ENCODE measurements at regions not wholly inside any gene's neighbourhood (a gene's known extent, or its start where the extent isn't known, plus 50 kb on each side); places are given as distances from the start of the nearest gene placed in this dataset.

DNA sequence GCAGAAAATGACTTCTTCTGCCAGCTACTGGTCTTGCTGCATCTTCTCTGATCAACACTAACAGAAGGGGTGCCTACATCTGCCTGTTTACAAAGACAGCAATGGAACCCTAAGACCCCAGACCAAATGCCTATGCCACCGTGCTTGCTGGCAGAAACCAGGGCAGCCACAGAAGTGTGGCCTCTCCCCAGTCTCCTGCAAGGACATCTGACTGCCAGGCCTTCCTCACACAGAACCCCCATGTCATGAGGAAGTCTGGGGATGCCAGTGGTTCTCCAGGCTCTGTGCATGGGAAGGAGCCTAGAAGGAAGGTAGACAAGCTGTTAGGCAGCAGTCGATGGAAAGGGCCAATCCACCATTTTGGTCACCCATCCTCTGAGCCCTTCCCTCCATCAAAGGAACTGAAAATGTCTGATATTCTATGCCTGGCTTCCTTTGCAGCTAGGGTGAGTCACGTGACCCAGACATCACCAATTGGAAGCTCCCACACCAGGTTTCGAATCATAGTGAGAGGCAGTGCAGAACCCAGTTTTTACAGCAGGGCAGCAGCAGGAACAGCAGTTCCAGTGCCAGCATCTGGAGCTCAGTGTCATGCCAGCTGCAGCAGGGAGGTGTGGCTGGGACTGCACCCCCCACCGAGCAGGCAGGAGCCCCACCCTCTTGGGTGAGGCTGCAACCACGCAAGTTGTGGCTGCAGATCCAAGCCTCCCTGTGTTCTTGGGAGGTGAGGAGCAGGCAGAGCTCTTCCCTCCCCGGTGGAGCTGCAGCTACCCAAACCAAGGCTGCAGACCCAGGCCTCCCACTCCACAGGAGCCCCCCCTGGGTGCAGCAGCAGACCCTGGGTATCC is 123.4 kb downstream of the OLFM1 start:
- H3K4me1 ChIP-seq (ENCODE audit: insufficient read depth, low read length): no peaks in the 10 kb centered on the region
- H3K36me3 ChIP-seq (ENCODE audit: insufficient read depth, low read length): no peaks in the 10 kb centered on the region
- no peaks in the 10 kb centered on the region for H3K79me2 ChIP-seq (ENCODE audit: insufficient read depth, low read length)
- peak; percentile 46 for DNase-seq (ENCODE audit: insufficient read length, low spot score, missing footprints)
- no peaks in the 10 kb centered on the region for H3K9me3 ChIP-seq (ENCODE audit: low read depth, low read length)
- no peak overlapping the region for H3K4me2 ChIP-seq (ENCODE audit: insufficient read depth, low read length)
- no peak overlapping the region for H3K27ac ChIP-seq (ENCODE audit: low read depth, low read length)
- H3K4me3 ChIP-seq (ENCODE audit: insufficient read depth, low read length): no peak overlapping the region
- H4K20me1 ChIP-seq (ENCODE audit: insufficient read depth, low read length): no peaks in the 10 kb centered on the region
- TF ChIP-seq, protein P1, sequence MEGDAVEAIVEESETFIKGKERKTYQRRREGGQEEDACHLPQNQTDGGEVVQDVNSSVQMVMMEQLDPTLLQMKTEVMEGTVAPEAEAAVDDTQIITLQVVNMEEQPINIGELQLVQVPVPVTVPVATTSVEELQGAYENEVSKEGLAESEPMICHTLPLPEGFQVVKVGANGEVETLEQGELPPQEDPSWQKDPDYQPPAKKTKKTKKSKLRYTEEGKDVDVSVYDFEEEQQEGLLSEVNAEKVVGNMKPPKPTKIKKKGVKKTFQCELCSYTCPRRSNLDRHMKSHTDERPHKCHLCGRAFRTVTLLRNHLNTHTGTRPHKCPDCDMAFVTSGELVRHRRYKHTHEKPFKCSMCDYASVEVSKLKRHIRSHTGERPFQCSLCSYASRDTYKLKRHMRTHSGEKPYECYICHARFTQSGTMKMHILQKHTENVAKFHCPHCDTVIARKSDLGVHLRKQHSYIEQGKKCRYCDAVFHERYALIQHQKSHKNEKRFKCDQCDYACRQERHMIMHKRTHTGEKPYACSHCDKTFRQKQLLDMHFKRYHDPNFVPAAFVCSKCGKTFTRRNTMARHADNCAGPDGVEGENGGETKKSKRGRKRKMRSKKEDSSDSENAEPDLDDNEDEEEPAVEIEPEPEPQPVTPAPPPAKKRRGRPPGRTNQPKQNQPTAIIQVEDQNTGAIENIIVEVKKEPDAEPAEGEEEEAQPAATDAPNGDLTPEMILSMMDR (IDR thresholded peaks at IDR 0.05; ENCODE audit: extremely low read depth, low read depth, low read length): no peak
- H3K27me3 ChIP-seq (ENCODE audit: insufficient read depth, low read length): no peaks in the 10 kb centered on the region
- no peak overlapping the region for H2AFZ ChIP-seq (ENCODE audit: low read length)

DNA sequence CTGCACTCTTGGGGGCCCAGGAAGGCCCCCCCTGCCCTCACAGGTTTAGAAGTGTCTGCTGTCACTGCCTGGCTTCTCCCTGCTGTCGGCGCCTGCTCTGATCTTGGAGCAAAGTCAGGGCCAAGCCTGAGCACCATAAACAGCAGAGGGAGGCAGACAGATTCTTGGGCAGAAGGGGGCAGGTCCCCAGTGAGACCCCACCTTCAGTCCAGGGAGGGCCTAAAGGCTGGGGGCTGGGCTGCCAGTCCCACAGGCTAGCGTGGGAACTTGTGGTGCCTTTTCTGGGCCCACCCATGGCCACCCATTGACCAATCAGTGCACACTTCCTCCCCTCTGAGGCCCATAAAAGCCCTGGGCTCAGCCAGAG is 124.0 kb downstream of the OLFM1 start:
- DNase-seq (ENCODE audit: insufficient read length, low spot score, missing footprints): no peak
- no peaks in the 10 kb centered on the region for H4K20me1 ChIP-seq (ENCODE audit: insufficient read depth, low read length)
- H2AFZ ChIP-seq (ENCODE audit: low read length): no peak overlapping the region
- H3K4me2 ChIP-seq (ENCODE audit: insufficient read depth, low read length): no peak overlapping the region
- no peaks in the 10 kb centered on the region for H3K36me3 ChIP-seq (ENCODE audit: insufficient read depth, low read length)
- H3K27ac ChIP-seq (ENCODE audit: low read depth, low read length): no peak overlapping the region
- H3K4me1 ChIP-seq (ENCODE audit: insufficient read depth, low read length): no peaks in the 10 kb centered on the region
- H3K27me3 ChIP-seq (ENCODE audit: insufficient read depth, low read length): peaks cover 4% of the 10 kb centered on the region
- H3K4me3 ChIP-seq (ENCODE audit: insufficient read depth, low read length): no peak overlapping the region
- H3K9me3 ChIP-seq (ENCODE audit: low read depth, low read length): no peaks in the 10 kb centered on the region
- TF ChIP-seq, protein P1 (IDR thresholded peaks at IDR 0.05; ENCODE audit: extremely low read depth, low read depth, low read length): no peak
- H3K79me2 ChIP-seq (ENCODE audit: insufficient read depth, low read length): no peaks in the 10 kb centered on the region

DNA sequence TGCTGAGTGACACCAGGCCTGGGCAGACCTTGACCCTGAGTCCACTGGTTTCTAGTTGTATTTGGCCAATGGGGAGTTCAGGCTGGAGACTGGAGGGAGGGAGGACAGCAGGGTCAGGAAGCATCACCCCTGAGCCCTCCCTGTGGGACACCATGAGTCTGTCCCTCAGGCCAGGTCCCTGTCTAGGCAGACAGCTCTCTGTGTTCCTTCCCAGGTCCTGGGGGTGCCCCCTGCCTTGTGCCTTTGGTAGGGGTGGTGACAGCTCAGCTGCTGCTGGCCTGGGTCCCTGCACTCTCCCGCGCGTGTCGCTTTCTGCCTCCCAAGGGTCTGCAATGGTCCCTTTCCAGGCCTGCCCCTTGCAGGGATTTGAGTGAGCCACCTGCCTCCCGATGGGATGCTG is 125.5 kb downstream of the OLFM1 start:
- no peak overlapping the region for H3K27ac ChIP-seq (ENCODE audit: low read depth, low read length)
- no peaks in the 10 kb centered on the region for H4K20me1 ChIP-seq (ENCODE audit: insufficient read depth, low read length)
- no peaks in the 10 kb centered on the region for H3K79me2 ChIP-seq (ENCODE audit: insufficient read depth, low read length)
- DNase-seq (ENCODE audit: insufficient read length, low spot score, missing footprints): peak; percentile 76
- H2AFZ ChIP-seq (ENCODE audit: low read length): no peak overlapping the region
- no peaks in the 10 kb centered on the region for H3K4me1 ChIP-seq (ENCODE audit: insufficient read depth, low read length)
- H3K4me2 ChIP-seq (ENCODE audit: insufficient read depth, low read length): no peak overlapping the region
- H3K36me3 ChIP-seq (ENCODE audit: insufficient read depth, low read length): no peaks in the 10 kb centered on the region
- TF ChIP-seq, protein P1 (IDR thresholded peaks at IDR 0.05; ENCODE audit: extremely low read depth, low read depth, low read length): no peak
- H3K27me3 ChIP-seq (ENCODE audit: insufficient read depth, low read length): peaks cover 14% of the 10 kb centered on the region
- H3K9me3 ChIP-seq (ENCODE audit: low read depth, low read length): no peaks in the 10 kb centered on the region
- H3K4me3 ChIP-seq (ENCODE audit: insufficient read depth, low read length): no peak overlapping the region

DNA sequence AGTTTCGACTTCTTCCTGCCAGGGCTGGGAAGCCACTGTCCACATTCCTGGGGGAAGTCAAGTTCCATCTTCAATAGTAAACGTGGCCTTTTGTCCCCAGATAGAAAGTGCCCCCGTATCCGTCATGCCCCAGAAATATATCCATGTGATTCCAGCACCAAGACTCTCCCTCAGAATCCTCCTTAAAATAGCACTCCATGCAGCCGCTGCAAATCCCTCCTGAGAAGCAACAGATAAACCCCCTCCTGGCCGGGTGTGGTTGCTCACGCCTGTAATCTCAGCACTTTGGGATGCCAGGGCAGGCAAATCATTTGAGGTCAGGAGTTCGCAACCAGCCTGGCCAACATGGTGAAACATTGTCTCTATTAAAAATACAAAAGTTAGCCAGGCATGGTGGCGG is 126.1 kb downstream of the OLFM1 start:
- Histone ChIP-seq H3K79me2 (ENCODE audit: insufficient read depth, low read length) (no peaks in the 10 kb centered on the region), H3K36me3 (ENCODE audit: insufficient read depth, low read length) (no peaks in the 10 kb centered on the region), H2AFZ (ENCODE audit: low read length) (no peak overlapping the region), H3K27ac (ENCODE audit: low read depth, low read length) (no peak overlapping the region), H3K4me2 (ENCODE audit: insufficient read depth, low read length) (no peak overlapping the region), H3K9me3 (ENCODE audit: low read depth, low read length) (no peaks in the 10 kb centered on the region), H4K20me1 (ENCODE audit: insufficient read depth, low read length) (no peaks in the 10 kb centered on the region), H3K4me1 (ENCODE audit: insufficient read depth, low read length) (no peaks in the 10 kb centered on the region), H3K27me3 (ENCODE audit: insufficient read depth, low read length) (peaks cover 18% of the 10 kb centered on the region), H3K4me3 (ENCODE audit: insufficient read depth, low read length) (no peak overlapping the region)
- DNase-seq (ENCODE audit: insufficient read length, low spot score, missing footprints): peak; percentile 52
- TF ChIP-seq, protein P1 (IDR thresholded peaks at IDR 0.05; ENCODE audit: extremely low read depth, low read depth, low read length): no peak
